GM12864 (cell line): ENCODE measurements at regions not wholly inside any gene's neighbourhood (a gene's known extent, or its start where the extent isn't known, plus 50 kb on each side); places are given as distances from the start of the nearest gene placed in this dataset.

Experiments used
- DNase-seq: peaks from one replicate; pipeline ENCODE4 v3.0.0-alpha.2; 2011; ENCODE audit warnings: low read depth
- H3K4me3 ChIP-seq: 2 replicates; pipeline ENCODE4 v1.5.1; 2011; ENCODE audit warnings: mild to moderate bottlenecking, low read depth, low read length, control low read depth
- CTCF ChIP-seq: IDR thresholded peaks from 2 replicates; pipeline ENCODE4 v1.5.1; 2011; ENCODE audit warnings: low read depth, mild to moderate bottlenecking, moderate library complexity, low read length, control low read depth, inconsistent platforms; ENCODE audit errors: missing control alignments

GRCh38 chr3:166957121-166957520 lies 423.0 kb downstream of the ZBBX start:
- DNase-seq, result no peak
- H3K4me3 ChIP-seq, result no peak overlapping the region
- TF ChIP-seq CTCF, result no peak

GRCh38 chr3:166955201-166955939 lies 424.7 kb downstream of the ZBBX start:
- TF ChIP-seq CTCF, result no peak
- H3K4me3 ChIP-seq, result no peak overlapping the region
- no peak for DNase-seq

- H3K4me3 ChIP-seq, result no peak overlapping the region
- DNase-seq, result no peak
- no peak for TF ChIP-seq CTCF
Observed at GRCh38 chr3:166934879-166935278, 445.2 kb downstream of the ZBBX start.

GRCh38 chr3:166917437-166917836 lies 462.7 kb downstream of the ZBBX start:
- no peak for TF ChIP-seq CTCF
- no peak for DNase-seq
- H3K4me3 ChIP-seq, result no peak overlapping the region

GRCh38 chr3:166902374-166902773 lies 477.7 kb downstream of the ZBBX start:
- no peak for TF ChIP-seq CTCF
- no peak for DNase-seq
- H3K4me3 ChIP-seq, result no peak overlapping the region

GRCh38 chr3:166900866-166901577 lies 479.1 kb downstream of the ZBBX start:
- no peak overlapping the region for H3K4me3 ChIP-seq
- no peak for DNase-seq
- TF ChIP-seq CTCF, result no peak
